HG03196 (cell line): ENCODE measurements at regions not wholly inside any gene's neighbourhood (a gene's known extent, or its start where the extent isn't known, plus 50 kb on each side); places are given as distances from the start of the nearest gene placed in this dataset.
"Not testable (repeated sequence)": the region's sequence is repeated elsewhere in the genome, so short reads cannot be mapped to it uniquely, and the experiment has no call there.

Experiments used
- ATAC-seq: cut with Tn5 transposase; IDR thresholded peaks from one replicate; pipeline ENCODE4 v1.9.1; 2021; ENCODE audit not compliant: unreplicated experiment

GRCh38 chr2:220704081-220704480, 868.0 kb downstream of the EPHA4 start:
- ATAC-seq = no peak

DNA sequence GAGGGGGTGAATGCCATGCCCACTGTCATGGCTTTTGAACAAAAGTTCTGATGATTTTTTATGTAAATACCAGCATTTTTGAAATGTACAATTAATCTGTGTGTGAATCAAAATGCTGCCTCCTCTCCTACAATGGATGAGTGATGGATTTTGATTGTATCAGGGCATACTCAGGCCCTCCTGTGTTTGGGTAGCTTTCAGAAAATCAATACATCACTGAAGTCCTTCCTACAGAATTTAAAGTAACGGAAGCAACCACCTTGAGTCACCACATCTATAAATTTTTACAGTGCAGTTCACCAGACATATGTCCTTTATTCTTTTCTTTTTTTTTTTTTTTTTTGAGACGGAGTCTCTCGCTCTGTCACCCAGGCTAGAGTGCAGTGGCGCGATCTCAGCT, 867.3 kb downstream of the EPHA4 start:
- no peak for ATAC-seq

DNA sequence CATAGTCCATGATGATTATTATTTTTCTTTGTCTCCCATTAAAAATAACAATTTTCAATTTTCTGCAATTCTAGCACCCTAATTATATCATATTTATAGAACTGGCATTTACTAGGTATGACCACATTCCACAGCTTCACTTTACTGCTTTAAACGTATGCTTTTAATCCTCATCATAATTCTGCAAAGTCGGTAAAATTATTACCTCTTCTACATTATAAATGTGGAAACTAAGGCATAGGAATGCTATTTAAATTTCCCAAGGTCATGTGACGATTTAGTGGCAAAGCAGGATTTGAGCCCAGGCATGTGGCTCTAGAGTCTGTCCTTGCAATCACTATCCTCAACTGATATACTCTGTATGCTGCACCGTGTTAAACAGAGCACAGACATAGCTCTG, 866.4 kb downstream of the EPHA4 start:
- no peak for ATAC-seq

DNA sequence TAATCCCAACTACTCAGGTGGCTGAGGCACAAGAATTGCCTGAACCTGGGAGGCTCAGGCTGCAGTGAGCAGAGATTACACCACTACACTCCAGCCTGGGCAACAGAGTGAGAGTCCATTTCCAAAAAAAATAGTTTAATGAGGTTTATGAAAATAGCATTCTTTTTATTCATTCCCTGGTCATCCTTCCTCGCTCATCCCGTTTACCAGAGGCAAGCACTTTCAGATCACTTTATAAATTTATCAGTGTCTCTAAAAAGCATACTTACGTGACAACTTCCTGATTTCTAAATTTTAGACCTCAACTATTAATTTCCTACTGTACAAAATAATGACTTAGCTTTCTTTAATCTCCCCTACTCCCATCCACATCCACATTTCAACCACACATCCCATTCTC, 864.8 kb downstream of the EPHA4 start:
- no peak for ATAC-seq

GRCh38 chr2:220708366-220708765, 863.7 kb downstream of the EPHA4 start:
- ATAC-seq = no peak

DNA sequence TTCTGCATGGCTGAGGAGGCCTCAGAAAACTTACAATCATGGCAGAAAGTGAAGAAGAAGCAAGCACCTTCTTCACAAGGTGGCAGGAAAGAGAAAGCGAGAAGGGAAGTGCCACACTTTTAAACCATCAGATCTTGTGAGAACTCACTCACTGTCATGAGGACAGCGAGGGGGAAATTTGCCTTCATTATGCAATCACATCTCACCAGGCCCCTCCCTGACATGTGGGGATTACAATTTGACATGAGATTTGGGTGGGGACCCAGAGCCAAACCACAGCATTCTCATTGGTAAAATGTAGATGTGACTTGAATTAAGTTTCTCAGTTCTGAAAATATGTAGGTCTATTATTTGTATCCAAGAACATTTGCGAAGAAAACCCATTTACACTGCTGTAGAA, 854.8 kb downstream of the EPHA4 start:
- ATAC-seq = no peak

- ATAC-seq = no peak
Measured at GRCh38 chr2:220736778-220737177, 835.3 kb downstream of the EPHA4 start.

GRCh38 chr2:220743203-220743602, 828.9 kb downstream of the EPHA4 start:
- no peak for ATAC-seq

GRCh38 chr2:220744861-220745260, 827.2 kb downstream of the EPHA4 start:
- no peak for ATAC-seq

DNA sequence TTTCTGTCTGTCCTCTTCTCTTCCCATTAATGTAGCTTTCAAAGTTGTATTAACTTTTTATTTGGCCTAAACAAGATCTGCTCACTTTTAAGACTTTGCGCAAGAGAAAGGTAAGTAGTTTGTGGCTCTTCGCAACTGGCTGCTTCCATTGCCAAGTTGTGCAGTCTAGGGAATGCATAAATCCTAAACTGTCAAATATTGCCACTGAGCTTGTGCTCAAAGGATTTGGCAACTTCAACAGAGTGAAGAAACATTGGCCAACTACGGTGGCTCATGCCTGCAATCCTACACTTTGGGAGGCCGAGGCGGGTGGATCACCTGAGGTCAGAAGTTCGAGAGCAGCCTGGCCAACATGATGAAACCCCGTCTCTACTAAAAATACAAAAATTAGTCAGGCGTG, 826.4 kb downstream of the EPHA4 start:
- ATAC-seq = no peak

DNA sequence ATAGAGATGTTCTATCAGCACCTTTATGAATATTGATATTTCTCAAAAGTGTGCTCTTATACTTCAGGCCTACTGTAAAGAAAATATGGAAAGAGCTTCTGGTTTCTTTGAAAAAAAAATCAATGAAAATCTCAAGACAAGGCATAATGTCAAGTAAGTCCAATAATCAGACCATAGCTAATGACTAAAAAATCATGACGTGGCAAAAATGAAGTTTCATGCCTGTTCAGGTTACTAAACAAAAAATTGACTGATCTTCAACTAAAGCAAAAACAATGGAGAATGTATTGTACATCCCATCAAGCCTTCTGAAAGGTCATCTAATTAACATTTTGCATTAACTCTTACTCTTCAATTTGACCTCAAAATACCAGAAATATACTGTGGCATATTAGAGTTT, 824.4 kb downstream of the EPHA4 start:
- ATAC-seq = no peak

DNA sequence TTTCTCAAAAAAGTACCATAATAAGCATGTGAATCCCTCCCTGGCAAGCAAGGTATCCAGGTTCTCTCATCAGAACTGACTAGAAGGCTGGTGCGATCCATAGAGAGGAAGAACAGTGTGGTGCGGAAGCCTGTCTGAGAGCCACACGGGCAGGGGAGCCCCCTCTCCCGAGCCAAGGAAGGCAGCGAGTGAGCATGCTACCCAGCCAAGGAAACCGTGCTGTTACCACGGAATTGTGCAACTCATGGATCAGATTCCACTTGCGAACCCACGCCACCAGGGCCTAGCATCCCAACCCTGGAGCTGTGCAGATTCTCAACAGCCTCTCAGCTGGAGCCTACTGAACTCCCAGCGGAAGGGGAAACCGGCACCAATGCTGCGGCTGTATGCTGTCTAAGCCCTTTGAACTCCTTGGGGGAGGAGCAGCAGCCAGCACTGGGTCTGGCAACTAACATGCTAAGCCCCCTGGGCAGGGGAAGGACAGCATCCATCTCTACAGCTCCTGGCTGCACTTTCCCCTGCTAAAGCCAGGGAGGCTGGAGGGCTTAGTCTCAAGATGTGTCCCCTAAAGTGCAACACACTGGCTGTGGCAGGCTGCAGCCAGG, 823.1 kb downstream of the EPHA4 start:
- ATAC-seq = no peak

GRCh38 chr2:220753486-220753885, 818.6 kb downstream of the EPHA4 start:
- ATAC-seq = no peak

- ATAC-seq = no peak
Measured at GRCh38 chr2:220756653-220757052, 815.5 kb downstream of the EPHA4 start.

GRCh38 chr2:220758376-220758775, 813.7 kb downstream of the EPHA4 start:
- ATAC-seq = not testable (repeated sequence)

- no peak for ATAC-seq
Measured at GRCh38 chr2:220764171-220764570, 807.9 kb downstream of the EPHA4 start.

DNA sequence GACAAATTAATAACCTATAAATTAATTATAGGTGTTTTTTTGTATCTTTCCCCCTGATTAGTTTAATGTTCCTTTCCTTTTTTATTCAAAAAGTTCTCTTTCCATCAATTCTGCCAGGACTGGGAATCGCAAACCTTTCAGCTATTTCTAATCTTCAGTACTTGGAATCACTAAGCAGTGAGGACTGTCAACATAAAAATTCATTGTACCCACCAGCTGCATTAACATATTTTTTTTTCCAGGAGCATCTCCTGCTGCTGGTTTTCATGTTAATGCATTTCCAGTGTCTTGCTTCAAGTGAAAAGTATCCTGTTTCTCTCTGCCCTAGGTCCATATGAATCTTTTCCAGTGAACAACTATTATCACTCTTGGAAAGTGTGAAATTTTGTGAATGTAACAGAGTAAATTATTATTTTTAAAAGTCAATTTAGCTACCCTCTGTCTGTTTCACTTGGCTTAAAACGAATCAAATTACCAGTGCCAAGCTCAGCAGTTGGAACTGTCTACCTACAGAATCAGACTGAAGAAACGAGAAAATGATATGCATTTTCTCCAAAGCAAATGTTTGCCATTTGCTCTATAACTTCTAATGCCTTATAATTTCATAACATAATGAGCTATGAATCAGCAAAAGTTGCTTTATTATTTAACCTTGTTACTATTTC, 804.4 kb downstream of the EPHA4 start:
- ATAC-seq = no peak

DNA sequence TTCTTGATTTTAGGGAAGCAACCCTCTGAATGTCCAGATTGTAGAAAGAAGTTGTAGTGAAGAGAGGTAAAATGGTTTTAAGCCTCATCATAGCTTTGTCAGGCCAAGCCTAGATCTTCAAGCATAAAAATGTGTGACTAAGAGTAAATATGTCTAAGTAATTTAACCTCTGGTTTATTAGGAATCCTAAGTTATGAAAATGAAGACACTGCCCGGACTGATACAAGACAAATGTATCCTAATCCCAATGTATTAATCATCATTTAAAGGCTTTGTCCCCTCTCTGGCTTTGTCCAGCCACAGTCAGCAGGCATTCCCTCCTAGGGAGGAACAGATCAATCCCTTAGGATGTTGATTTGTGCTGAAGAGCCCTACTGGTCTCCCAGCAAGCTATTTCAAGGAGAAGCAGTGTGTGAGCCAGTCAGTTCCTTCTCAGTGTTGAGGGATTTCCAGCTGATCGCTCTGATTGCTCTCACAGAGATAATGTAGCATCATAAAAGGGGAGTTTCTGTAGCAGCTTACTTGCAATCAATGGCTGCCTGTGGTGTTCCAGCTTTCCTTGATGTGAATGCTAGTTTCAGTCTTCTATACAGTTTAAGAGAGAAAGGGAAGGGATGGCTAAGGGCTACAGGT, 796.1 kb downstream of the EPHA4 start:
- no peak for ATAC-seq

DNA sequence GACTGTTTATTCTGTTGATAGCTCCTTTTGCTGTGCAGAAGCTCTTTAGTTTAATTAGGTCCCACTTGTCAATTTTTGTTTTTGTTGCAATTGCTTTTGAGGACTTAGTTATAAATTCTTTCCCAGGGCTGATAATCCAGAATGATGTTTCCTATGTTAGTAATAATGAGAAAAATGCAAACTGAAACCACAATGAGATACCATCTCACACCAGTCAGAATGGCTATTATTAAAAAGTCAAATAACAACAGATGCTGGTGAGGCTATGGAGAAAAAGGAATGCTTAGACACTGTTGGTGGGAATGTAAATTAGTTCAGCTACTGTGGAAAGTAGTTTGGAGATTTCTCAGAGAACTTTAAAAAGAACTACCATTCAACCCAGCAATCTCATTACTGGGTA, 793.0 kb downstream of the EPHA4 start:
- not testable (repeated sequence) for ATAC-seq

DNA sequence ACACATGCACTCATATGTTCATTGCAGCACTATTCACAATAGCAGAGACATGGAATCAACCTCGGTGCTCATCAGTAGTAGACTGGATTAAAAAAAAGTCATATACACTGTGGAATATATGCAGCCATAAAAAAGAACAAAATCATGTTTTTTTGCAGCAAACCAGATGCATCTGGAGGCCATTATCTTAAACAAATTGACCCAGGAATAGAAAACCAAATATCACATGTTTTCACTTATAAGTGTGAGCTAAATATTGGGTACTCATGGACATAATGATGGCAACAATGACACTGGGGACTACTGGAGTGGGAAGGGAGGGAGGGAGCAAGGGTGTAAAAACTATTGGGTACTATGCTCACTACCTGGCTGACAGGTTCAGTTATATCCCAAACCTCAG, 792.6 kb downstream of the EPHA4 start:
- ATAC-seq = no peak

GRCh38 chr2:220779931-220780330, 792.2 kb downstream of the EPHA4 start:
- no peak for ATAC-seq

- no peak for ATAC-seq
Measured at GRCh38 chr2:220781622-220782241, 790.4 kb downstream of the EPHA4 start.
